GM18951 (cell line): ENCODE measurements at regions not wholly inside any gene's neighbourhood (a gene's known extent, or its start where the extent isn't known, plus 50 kb on each side); places are given as distances from the start of the nearest gene placed in this dataset.

Source experiments
- POLR2A ChIP-seq: IDR thresholded peaks from 4 replicates; pipeline ENCODE4 v1.6.1; 2011; ENCODE audit warnings: mild to moderate bottlenecking; ENCODE audit not compliant: insufficient read length, insufficient read depth; ENCODE audit errors: extremely low read depth
- in situ Hi-C: fragments of 300-500 bp; cut with MboI; formaldehyde crosslinking; loops from one replicate; pipeline ENCODE4 v1.12.0; 2022; ENCODE audit warnings: low sequenced_read_pairs, mixed read lengths, inconsistent platforms; ENCODE audit not compliant: unreplicated experiment

DNA sequence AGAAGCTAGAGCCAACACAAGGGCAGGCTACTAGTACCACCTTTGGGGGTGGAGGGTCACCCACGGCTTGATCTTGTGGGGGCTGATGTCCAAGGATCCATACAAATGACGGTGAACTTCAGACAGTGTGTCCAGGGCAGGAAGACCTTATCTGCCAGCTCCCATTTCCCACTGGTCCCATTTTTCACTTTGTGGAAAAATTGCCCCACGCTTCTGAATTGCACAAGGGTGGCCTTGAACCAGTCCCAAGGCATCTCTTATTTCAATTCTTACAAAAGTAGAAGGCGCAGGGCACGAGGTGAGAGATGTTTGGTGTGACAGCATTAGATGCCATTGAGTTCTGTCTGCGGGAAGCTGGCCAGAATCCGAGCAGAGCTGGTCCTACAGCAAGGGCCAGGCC is 252.7 kb upstream of the CELF2 start:
- no peak for TF ChIP-seq POLR2A
- in situ Hi-C loops, result no loop called here

DNA sequence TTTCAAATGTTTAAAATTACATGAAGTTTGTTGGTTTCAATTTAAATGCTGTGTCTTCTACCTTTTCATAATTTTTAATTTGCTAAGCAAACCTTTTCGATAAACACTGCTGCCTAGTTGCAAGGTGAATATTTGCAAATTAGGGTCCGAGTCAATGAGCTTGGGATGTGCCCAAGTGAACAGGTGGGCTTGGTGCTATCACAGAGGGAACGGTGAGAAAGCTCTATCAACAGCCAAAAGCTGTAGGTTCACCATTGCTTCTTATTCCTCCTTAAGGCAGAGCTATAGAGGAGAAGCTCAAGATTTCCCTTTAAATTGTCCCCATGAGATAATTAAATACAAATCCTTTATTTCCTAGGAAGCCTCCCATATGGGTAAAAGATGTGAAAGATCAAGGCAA is 245.3 kb upstream of the CELF2 start:
- in situ Hi-C loops, result no loop called here

DNA sequence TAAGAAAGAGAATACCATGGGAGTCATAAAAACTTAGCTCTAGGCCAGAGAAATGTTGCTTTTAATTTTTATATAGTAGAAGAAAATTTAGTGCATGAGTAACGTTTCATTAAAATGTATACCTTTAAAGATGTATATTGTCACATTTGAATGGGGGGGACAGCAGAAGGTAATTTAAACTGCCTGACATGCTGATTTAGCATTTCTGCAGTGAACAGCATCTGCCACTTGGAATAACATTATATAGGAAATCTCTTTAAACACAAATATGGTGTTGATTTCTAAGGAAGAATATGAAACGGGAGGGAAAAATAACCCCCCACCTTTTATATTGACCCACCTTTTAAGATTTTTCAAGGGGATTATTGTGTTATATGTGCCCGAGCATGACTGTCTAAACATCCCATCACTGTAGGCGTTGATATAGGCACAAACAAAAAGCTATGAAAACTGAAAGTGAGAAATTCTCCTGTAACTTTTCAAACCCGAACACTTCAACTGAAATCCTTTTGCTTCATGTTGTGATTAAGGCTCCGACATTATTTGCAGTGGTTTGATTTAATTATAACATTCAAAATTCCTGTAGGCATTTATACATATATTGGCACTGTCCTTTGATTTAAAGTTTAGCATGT is 244.7 kb upstream of the CELF2 start:
- in situ Hi-C loops, result no loop called here
- no peak for TF ChIP-seq POLR2A

More for the DNA sequence above, 245.3 kb upstream of the CELF2 start:
- TF ChIP-seq POLR2A, result no peak

DNA sequence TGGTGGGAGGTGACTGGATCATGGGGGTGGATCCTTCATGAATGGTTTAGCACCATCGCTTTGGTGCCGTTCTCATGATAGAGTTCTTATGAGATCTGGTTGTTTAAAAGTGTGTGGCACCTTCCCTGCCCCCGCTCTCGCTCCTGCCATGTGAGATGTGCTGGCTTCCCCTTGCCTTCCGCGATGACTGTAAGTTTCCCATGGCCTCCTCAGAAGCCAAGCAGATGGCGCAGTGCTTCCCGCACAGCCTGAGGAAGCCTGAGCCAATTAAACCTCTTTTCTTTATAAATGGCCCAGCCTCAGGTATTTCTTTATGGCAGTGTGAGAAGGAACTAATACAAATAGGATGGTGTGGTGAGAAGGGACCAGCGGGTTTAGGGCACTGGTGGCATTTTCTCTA is 243.3 kb upstream of the CELF2 start:
- in situ Hi-C loops, result no loop called here
- no peak for TF ChIP-seq POLR2A

DNA sequence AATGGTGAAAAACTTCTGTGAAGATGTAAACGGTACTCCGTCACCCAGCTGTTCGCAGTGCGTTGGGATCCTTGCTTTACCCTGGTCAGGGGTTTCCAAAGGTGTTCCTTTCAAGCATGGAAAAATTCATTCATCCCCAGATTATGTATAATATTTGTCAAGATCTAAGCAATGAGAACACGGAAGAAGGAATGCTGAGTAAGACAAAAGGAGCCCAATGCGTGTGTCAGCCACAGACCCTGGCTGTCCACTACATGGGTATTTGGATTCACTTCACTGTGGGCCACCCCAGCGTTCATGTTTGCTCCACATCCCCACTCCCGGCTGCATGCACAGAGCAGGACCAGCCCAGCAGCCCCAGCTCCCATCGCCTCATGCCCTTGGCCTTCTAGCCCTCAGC is 241.3 kb upstream of the CELF2 start:
- in situ Hi-C loops, result no loop called here

DNA sequence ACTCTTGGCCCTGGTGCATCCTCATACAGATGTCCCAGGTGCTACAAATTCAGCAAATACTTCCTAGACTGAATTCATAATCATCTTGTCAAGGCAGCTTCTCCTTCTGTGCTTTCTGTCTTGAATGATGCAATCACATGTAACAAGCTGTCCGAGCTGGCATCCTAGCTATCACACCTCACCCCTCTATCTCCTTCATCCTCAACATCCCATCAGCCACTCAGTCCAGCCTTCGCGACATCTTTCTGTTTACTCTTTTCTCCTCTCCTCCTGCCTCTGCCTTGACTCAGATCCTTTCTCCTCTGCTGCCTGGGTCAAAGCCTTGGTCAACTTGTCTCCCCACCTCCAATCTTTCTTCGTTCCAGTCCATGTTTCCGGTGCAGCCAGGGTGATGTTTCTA is 240.4 kb upstream of the CELF2 start:
- TF ChIP-seq POLR2A, result no peak
- in situ Hi-C loops, result no loop called here

More for the DNA sequence above, 241.3 kb upstream of the CELF2 start:
- TF ChIP-seq POLR2A, result no peak

DNA sequence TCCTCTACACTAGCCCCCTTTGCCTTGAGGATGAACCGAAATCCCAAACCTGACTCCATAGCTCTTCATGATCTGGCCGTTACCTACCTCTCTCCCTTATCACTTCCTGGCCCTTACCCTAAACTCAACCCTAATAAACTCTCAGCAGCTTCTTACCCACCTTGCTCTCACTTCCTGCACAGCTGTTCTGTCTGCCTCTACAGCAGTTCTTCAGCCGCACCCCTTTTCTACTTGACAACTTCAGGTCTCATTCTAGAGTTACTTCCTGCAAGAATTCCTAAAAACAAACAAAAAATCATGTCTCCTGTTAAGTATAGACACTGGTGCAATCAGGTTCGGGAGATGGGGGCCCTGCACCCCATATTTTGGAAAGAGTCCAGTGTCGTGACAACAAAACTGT is 239.9 kb upstream of the CELF2 start:
- TF ChIP-seq POLR2A, result no peak
- in situ Hi-C loops, result no loop called here

DNA sequence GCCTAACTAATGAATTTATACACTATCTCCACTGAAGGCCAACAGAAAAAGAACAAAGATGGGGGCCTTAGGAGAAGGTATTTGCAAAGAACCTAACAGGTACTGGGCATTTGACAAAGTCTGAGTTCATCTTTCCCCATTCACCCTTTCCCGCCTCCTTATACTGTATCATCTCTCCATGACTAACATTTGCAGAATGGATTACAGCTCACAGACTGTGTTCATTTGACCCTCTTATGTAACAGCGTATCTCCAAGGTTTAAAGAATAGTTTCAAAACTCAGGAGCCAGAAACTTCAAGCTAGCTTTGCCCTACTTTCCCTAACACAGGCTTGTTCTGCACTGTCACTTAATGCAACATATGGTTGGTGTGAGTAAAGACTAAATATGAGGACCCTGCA is 238.7 kb upstream of the CELF2 start:
- no peak for TF ChIP-seq POLR2A
- in situ Hi-C loops, result no loop called here

DNA sequence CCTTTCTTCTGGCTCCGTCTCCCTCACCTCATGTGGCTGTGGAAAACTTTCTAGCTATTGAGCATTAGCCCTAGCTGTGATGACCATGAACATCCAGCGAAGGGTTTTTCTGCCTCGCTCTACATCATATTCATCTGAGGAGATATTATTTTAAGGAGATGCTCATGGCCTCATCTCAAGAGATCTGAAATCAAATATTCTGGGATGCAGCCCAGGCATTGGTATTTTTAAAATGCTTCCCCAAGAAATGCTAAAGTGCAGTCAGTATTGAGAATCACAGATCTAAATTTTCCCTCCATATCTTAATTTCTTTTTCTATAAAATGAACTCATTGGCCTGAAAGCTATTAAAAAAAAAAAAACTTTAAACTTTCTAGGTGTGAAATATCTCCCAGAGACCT is 238.2 kb upstream of the CELF2 start:
- in situ Hi-C loops, result no loop called here
- no peak for TF ChIP-seq POLR2A

DNA sequence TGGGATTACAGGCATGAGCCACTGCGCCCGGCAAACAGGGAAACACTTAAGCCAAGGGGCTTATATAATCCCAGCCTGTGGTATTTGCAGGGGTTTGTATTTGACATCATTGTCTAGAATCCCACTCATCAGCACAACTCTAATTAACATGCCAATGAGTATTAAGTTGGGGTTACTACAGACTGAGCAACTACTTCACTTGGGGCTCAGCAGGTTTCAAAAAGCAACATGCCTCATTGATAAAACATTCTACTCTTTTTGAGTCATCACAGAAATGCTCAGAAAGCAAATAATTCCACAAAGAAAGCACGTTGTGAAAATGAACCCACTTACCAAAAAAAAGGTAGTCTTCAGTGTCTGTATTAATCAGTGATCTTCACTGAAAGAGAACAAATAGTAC is 236.9 kb upstream of the CELF2 start:
- in situ Hi-C loops, result no loop called here
- TF ChIP-seq POLR2A, result no peak

DNA sequence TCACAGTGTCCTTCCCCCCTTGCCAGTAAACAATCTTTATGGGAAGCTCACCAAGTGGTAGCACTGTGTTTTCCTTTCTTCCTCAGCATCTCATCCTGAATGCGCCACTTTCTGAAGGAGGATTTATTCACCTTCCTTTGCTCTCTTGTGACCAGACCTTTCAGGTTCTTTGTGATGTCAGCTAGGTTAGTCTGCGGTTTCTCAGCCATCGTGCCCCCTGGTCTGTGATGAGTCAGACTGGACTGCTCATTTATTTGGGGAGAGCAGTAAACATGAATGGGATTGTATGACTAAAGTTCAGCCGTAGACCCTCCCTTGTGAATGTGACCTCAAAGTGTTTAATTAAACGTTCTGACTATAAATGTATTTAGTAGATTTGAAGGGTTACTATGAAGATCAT is 235.1 kb upstream of the CELF2 start:
- TF ChIP-seq POLR2A, result no peak
- in situ Hi-C loops, result no loop called here

DNA sequence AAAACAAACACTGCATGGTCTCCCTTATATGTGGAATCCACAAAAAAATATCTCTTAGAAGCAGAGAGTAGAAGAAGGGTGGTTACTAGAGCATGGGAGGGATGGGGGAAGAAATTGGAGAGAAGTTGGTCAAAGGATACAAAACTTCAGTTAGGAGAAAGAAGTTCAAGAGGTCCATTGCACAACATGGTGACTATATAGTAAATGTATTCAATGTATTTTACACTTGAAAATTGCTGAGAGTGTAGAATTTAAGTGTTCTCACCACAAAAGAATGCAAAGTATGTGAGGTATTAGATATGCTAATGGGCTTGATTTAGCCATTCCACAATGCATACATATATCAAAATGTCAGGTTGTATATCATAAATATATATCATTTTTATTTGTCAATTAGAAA is 232.0 kb upstream of the CELF2 start:
- TF ChIP-seq POLR2A, result no peak
- in situ Hi-C loops, result no loop called here

DNA sequence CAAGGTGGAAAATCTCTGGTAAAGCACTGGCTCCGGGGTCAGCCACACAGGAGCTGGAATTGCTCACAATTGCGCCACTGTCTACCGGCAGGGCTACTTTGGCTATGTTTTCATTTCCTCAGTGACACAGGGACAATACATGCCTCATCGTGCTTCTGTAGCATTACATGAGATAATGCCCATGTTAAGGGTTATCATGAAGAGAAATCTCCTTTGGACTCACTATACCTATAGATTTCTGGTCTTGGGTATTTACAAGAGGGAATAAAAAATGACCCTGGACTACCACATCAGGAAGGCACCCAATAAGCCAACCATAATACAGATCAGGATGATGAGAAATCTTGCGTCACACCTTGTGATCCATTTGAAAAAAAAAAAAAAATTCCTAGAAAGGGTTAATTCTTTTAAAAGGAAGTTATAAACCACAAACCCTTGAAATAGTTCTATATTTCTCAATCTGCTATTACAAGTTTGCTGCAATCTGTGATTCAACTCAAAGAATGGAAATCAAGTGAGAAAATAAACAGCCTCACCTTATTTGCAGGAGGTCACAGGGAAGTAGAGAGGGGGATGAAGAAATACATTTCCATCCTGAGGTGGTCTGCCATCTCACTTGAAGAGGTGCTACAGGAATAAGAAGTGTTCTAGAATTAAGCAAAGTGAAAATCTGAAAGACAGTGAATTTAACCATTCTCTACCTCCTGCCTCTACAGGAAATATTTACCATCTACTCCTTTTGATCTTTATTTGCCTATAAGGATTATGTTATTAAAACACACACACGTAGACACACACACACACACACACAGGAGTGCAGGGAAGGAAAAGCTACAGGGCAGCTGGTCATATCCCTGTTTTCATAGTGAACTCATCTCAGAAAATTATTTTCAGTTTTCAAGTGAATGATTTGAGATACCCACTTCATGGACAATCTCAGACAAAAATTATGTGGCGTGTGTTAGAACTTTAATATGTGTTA is 231.3 kb upstream of the CELF2 start:
- TF ChIP-seq POLR2A, result no peak
- in situ Hi-C loops, result no loop called here

DNA sequence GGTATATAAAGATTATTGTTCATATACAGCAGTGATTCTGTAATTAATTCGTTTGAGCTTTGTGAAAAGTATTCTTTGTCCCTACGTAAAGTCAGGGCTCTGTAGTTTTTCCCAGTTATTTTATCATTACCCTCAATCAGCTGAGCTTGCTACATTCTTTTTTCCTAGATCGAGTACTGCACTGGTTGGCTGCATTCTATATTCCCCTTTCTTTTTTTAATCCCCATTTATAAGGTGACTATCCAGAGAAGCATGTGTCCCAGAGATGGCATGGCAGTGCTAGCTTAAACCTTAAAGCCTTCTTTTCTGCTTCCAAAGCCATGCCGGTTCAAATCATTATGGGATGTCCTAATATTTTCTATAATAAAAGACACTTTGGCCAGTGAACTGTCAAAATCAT is 230.1 kb upstream of the CELF2 start:
- in situ Hi-C loops, result no loop called here
- no peak for TF ChIP-seq POLR2A
